Right atrium auricular region (tissue), 2 donors: ENCODE measurements at regions not wholly inside any gene's neighbourhood (a gene's known extent, or its start where the extent isn't known, plus 50 kb on each side); places are given as distances from the start of the nearest gene placed in this dataset.

Source experiments
- DNase-seq: peaks from one replicate; pipeline ENCODE4 v3.0.0-alpha.2; 2019; ENCODE audit warnings: low spot score
- H3K27ac ChIP-seq, 2 donors: fragments of 200-600 bp; sonication (generic); 1 replicate in 1 of 2; 2 replicates in 1 of 2; pipeline ENCODE4 v1.5.1; 2016 to 2019
- H3K27me3 ChIP-seq, 2 donors: fragments of 200-600 bp; sonication (generic); one replicate each; pipeline versions ENCODE4 v1.5.1 to v1.6.0; 2017 to 2019
- H3K36me3 ChIP-seq: fragments of 200-600 bp; sonication (generic); one replicate; pipeline ENCODE4 v1.5.1; 2016
- H3K4me1 ChIP-seq, 2 donors: fragments of 200-600 bp; sonication (generic); one replicate each; pipeline versions ENCODE4 v1.5.1 to v1.6.0; 2017 to 2019
- H3K4me3 ChIP-seq, 2 donors: fragments of 200-600 bp; sonication (generic); 1 replicate in 1 of 2; 2 replicates in 1 of 2; pipeline ENCODE4 v1.5.1; 2017 to 2019; ENCODE audit warnings: mild to moderate bottlenecking in 1 of 2, moderate library complexity in 1 of 2
- H3K9me3 ChIP-seq, 2 donors: fragments of 200-600 bp; sonication (generic); one replicate each; pipeline ENCODE4 v1.5.1; 2019
- CTCF ChIP-seq, 2 donors: fragments of 200-600 bp; sonication (generic); IDR thresholded peaks; one replicate each; pipeline ENCODE4 v1.5.1; 2019; ENCODE audit warnings: antibody characterized with exemption in 2 of 2

- Histone ChIP-seq H3K4me1 (peaks cover 0 to 13% of the 10 kb centered on the region in 2 donors), H3K9me3 (no peaks in the 10 kb centered on the region), H3K4me3 (no peak overlapping the region), H3K27me3 (no peaks in the 10 kb centered on the region), H3K36me3 (no peaks in the 10 kb centered on the region), H3K27ac (no peak overlapping the region)
- DNase-seq: peak; percentile 38
- TF ChIP-seq CTCF (IDR thresholded peaks at IDR 0.05): no peak
Measured at GRCh38 chr10:7471720-7472367, 61.0 kb upstream of the SFMBT2 start.

- Histone ChIP-seq H3K36me3 (no peaks in the 10 kb centered on the region), H3K9me3 (no peaks in the 10 kb centered on the region), H3K4me3 (no peak overlapping the region), H3K27me3 (no peaks in the 10 kb centered on the region), H3K4me1 (peaks cover 0 to 5% of the 10 kb centered on the region in 2 donors), H3K27ac (no peak overlapping the region)
- TF ChIP-seq CTCF (IDR thresholded peaks at IDR 0.05): no peak
- DNase-seq: no peak
Measured at GRCh38 chr10:7470371-7470770, 59.5 kb upstream of the SFMBT2 start.

GRCh38 chr10:7467031-7467667 lies 56.3 kb upstream of the SFMBT2 start:
- no peaks in the 10 kb centered on the region for H3K27me3 ChIP-seq
- no peak for TF ChIP-seq CTCF (IDR thresholded peaks at IDR 0.05)
- no peak overlapping the region for H3K27ac ChIP-seq
- no peaks in the 10 kb centered on the region for H3K36me3 ChIP-seq
- no peak for DNase-seq
- no peak overlapping the region for H3K4me3 ChIP-seq
- no peaks in the 10 kb centered on the region for H3K4me1 ChIP-seq
- no peaks in the 10 kb centered on the region for H3K9me3 ChIP-seq

GRCh38 chr10:7464691-7465090 lies 53.9 kb upstream of the SFMBT2 start:
- no peak overlapping the region for H3K27ac ChIP-seq
- H3K4me3 ChIP-seq: no peak overlapping the region
- H3K4me1 ChIP-seq: no peaks in the 10 kb centered on the region
- no peaks in the 10 kb centered on the region for H3K27me3 ChIP-seq
- TF ChIP-seq CTCF (IDR thresholded peaks at IDR 0.05): no peak
- H3K9me3 ChIP-seq: no peaks in the 10 kb centered on the region
- no peak for DNase-seq
- no peaks in the 10 kb centered on the region for H3K36me3 ChIP-seq
